ENCODE measurements at regions not wholly inside any gene's neighbourhood (a gene's known extent, or its start where the extent isn't known, plus 50 kb on each side); places are given as distances from the start of the nearest gene placed in this dataset.

GRCh38 chr2:172342611-172343010 lies 84.8 kb upstream of the ITGA6 start:
- TF ChIP-seq CTCF (IDR thresholded peaks at IDR 0.05; ENCODE audit: borderline replicate concordance, insufficient read depth, low read depth, low read length), result no peak
- no peak overlapping the region for H3K4me3 ChIP-seq (ENCODE audit: low read depth, low read length)

GRCh38 chr2:172344159-172344558 lies 83.2 kb upstream of the ITGA6 start:
- TF ChIP-seq CTCF (IDR thresholded peaks at IDR 0.05; ENCODE audit: borderline replicate concordance, insufficient read depth, low read depth, low read length), result no peak
- H3K4me3 ChIP-seq (ENCODE audit: low read depth, low read length), result no peak overlapping the region

- no peak overlapping the region for H3K4me3 ChIP-seq (ENCODE audit: low read depth, low read length)
- no peak for TF ChIP-seq CTCF (IDR thresholded peaks at IDR 0.05; ENCODE audit: borderline replicate concordance, insufficient read depth, low read depth, low read length)
These were observed 81.3 kb upstream of the ITGA6 start for GRCh38 chr2:172345956-172346555.

GRCh38 chr2:172348555-172349288 lies 78.7 kb upstream of the ITGA6 start:
- TF ChIP-seq CTCF (IDR thresholded peaks at IDR 0.05; ENCODE audit: borderline replicate concordance, insufficient read depth, low read depth, low read length), result no peak
- H3K4me3 ChIP-seq (ENCODE audit: low read depth, low read length), result no peak overlapping the region

- no peak overlapping the region for H3K4me3 ChIP-seq (ENCODE audit: low read depth, low read length)
- TF ChIP-seq CTCF (IDR thresholded peaks at IDR 0.05; ENCODE audit: borderline replicate concordance, insufficient read depth, low read depth, low read length), result no peak
These were observed 76.4 kb upstream of the ITGA6 start for GRCh38 chr2:172350839-172351479.

- TF ChIP-seq CTCF (IDR thresholded peaks at IDR 0.05; ENCODE audit: borderline replicate concordance, insufficient read depth, low read depth, low read length), result no peak
- H3K4me3 ChIP-seq (ENCODE audit: low read depth, low read length), result no peak overlapping the region
These were observed 75.8 kb upstream of the ITGA6 start for GRCh38 chr2:172351586-172351985.

Data from GM12875 (cell line).